K562 (cell line): ENCODE measurements at regions not wholly inside any gene's neighbourhood (a gene's known extent, or its start where the extent isn't known, plus 50 kb on each side); places are given as distances from the start of the nearest gene placed in this dataset.

Experiments used
- ATAC-seq: fragments of 200-7000 bp; cut with Tn5 transposase; 3 replicates; pipeline ENCODE4 v1.9.1; 2020; ENCODE audit warnings: moderate library complexity
- BruUV-seq: library from RNA; stranded (reverse); fragments of 400-500 nt; replicated peaks from 2 replicates; lab custom pipeline; 2021; lab: Mats Ljungman, UMichigan
- CTCF ChIA-PET: fragments of 300-600 bp; formaldehyde crosslinking; extraction: SDS; loops from one replicate; lab custom pipeline; 2021; ENCODE audit warnings: low intra/inter-chr PET ratio; lab: Yijun Ruan, JAX
- POLR2A ChIA-PET: fragments of 300-600, 350-650 bp; sonication (Branson Sonifier 250); formaldehyde crosslinking; extraction: SDS; loops from one replicate; lab custom pipeline; 2021; ENCODE audit warnings: antibody characterized with exemption, inconsistent platforms; lab: Yijun Ruan, JAX
- DNase-seq, 4 experiments: peaks; one replicate each; pipeline versions ENCODE4 v3.0.0 to v3.0.0-alpha.2; 2011 to 2018; ENCODE audit warnings: low spot score in 3 of 4, mixed read lengths in 3 of 4; ENCODE audit errors: extremely low read depth in 1 of 4
- FAIRE-seq: peaks from 2 replicates; lab custom pipeline; 2011; peaks lifted over from hg19 to GRCh38; lab: Jason Lieb, UNC
- H2AFZ ChIP-seq: 2 replicates; pipeline ENCODE4 v1.6.0; 2011; ENCODE audit warnings: low read depth, low read length, control low read depth, inconsistent platforms
- H3K27ac ChIP-seq: fragments of 200-600 bp; 3 replicates; pipeline ENCODE4 v1.8.0; 2011; ENCODE audit warnings: low read depth, mild to moderate bottlenecking, control low read depth, inconsistent platforms, low read length, moderate library complexity, mixed read lengths; ENCODE audit errors: extremely low read depth
- H3K27me3 ChIP-seq, 2 experiments: fragments of 300-600 bp in 1 of 2; 2 replicates in 1 of 2; 3 replicates in 1 of 2; pipeline versions ENCODE4 v1.6.0 to v1.8.0; 2011; ENCODE audit warnings: inconsistent platforms in 2 of 2, low read length in 2 of 2, mild to moderate bottlenecking in 1 of 2, mixed read lengths in 1 of 2, moderate library complexity in 1 of 2; ENCODE audit not compliant: control insufficient read depth in 2 of 2, insufficient read depth in 2 of 2
- H3K36me3 ChIP-seq: fragments of 300-600 bp; 3 replicates; pipeline ENCODE4 v1.8.0; 2011; ENCODE audit warnings: mild to moderate bottlenecking, low read length, inconsistent platforms; ENCODE audit not compliant: control insufficient read depth, insufficient read depth
- H3K4me1 ChIP-seq, 2 experiments: fragments of 200-600 bp in 1 of 2; replicated peaks in 1 of 2; 2 replicates in 1 of 2; 3 replicates in 1 of 2; pipeline versions ENCODE4 v1.5.1 to v1.8.0; 2011; ENCODE audit warnings: inconsistent platforms in 2 of 2, low read length in 2 of 2, mild to moderate bottlenecking in 1 of 2, mixed read lengths in 1 of 2, moderate library complexity in 1 of 2; ENCODE audit not compliant: control insufficient read depth in 2 of 2, insufficient read depth in 2 of 2
- H3K4me2 ChIP-seq: 2 replicates; pipeline ENCODE4 v1.6.1; 2011; ENCODE audit warnings: low read length, control low read depth, inconsistent platforms, mixed read lengths; ENCODE audit not compliant: insufficient read depth
- H3K4me3 ChIP-seq: fragments of 200-600 bp; sonication (generic), shearing (Covaris generic); 2 replicates; pipeline ENCODE4 v1.5.1; 2016; ENCODE audit warnings: control low read depth, inconsistent platforms
- H3K79me2 ChIP-seq: fragments of 200-600 bp; 3 replicates; pipeline ENCODE4 v1.8.0; 2011; ENCODE audit warnings: low read length, inconsistent platforms; ENCODE audit not compliant: control insufficient read depth, insufficient read depth
- H3K9ac ChIP-seq, 2 experiments: 2 replicates each; pipeline versions ENCODE4 v1.6.0 to v1.6.1; 2011; ENCODE audit warnings: low read depth in 2 of 2, low read length in 2 of 2, control low read depth in 1 of 2, inconsistent platforms in 1 of 2, mild to moderate bottlenecking in 1 of 2, mixed read lengths in 1 of 2; ENCODE audit not compliant: insufficient read depth in 1 of 2
- H3K9me1 ChIP-seq: one replicate; pipeline ENCODE4 v1.6.0; 2011; ENCODE audit warnings: inconsistent platforms, mild to moderate bottlenecking, low read length, moderate library complexity; ENCODE audit not compliant: control insufficient read depth, insufficient read depth
- H3K9me3 ChIP-seq: replicated peaks from 2 replicates; pipeline ENCODE4 v1.5.1; 2011; ENCODE audit warnings: low read depth, low read length, inconsistent platforms; ENCODE audit not compliant: control insufficient read depth, insufficient read depth
- H4K20me1 ChIP-seq: replicated peaks from 2 replicates; pipeline ENCODE4 v1.6.1; 2011; ENCODE audit warnings: low read length, inconsistent platforms, mixed read lengths; ENCODE audit not compliant: control insufficient read depth, insufficient read depth
- ARHGAP35 ChIP-seq: fragments of 450-650 bp; IDR thresholded peaks from 2 replicates; pipeline ENCODE4 v1.6.1; 2018; ENCODE audit not compliant: partially characterized antibody
- BRD9 ChIP-seq: fragments of 450-650 bp; IDR thresholded peaks from 2 replicates; pipeline ENCODE4 v1.6.1; 2018; ENCODE audit warnings: low read depth; ENCODE audit not compliant: partially characterized antibody
- EGR1 ChIP-seq: fragments of 450-650 bp; conservative IDR thresholded peaks from 2 replicates; pipeline ENCODE4 v1.6.1; 2017; ENCODE audit warnings: mild to moderate bottlenecking
- ELF4 ChIP-seq: fragments of 450-650 bp; formaldehyde crosslinking; IDR thresholded peaks from 2 replicates; pipeline ENCODE4 v1.4.0; 2022; ENCODE audit warnings: missing genetic modification characterization
- ETV5 ChIP-seq: sonication (generic); formaldehyde crosslinking; IDR thresholded peaks from 2 replicates; pipeline ENCODE4 v1.4.0; 2020; ENCODE audit warnings: low read depth, mild to moderate bottlenecking, missing genetic modification reagents
- ETV6 ChIP-seq, 3 experiments: fragments of 150-350 bp in 1 of 3; sonication (generic) in 1 of 3; formaldehyde crosslinking in 1 of 3; IDR thresholded peaks; 2 replicates each; pipeline versions ENCODE4 v1.6.1 to v1.8.0; 2014 to 2022; ENCODE audit warnings: borderline replicate concordance in 2 of 3, low read depth in 2 of 3, antibody characterized with exemption in 1 of 3, low read length in 1 of 3, mild to moderate bottlenecking in 1 of 3, missing genetic modification reagents in 1 of 3
- EZH2 ChIP-seq: IDR thresholded peaks from 2 replicates; pipeline ENCODE4 v1.6.1; 2012; ENCODE audit warnings: low read depth, mild to moderate bottlenecking, inconsistent platforms, low read length, borderline replicate concordance
- FIP1L1 ChIP-seq: fragments of 200-400 bp; formaldehyde crosslinking; IDR thresholded peaks from 2 replicates; pipeline ENCODE4 v1.6.1; 2018; ENCODE audit warnings: mild to moderate bottlenecking, low read depth, low read length; ENCODE audit not compliant: poor library complexity, severe bottlenecking
- FOSL1 ChIP-seq: fragments of 200-800 bp; sonication (Bioruptor generic); conservative IDR thresholded peaks from 2 replicates; pipeline ENCODE4 v1.6.1; 2016; ENCODE audit warnings: missing genetic modification characterization, missing compliant biosample characterization
- FOXJ2 ChIP-seq: fragments of 200-800 bp; sonication (Bioruptor generic); IDR thresholded peaks from 2 replicates; pipeline ENCODE4 v1.6.1; 2016; ENCODE audit warnings: missing genetic modification characterization, missing compliant biosample characterization
- JUN ChIP-seq, 2 experiments: sonication (generic) in 1 of 2; formaldehyde crosslinking in 1 of 2; IDR thresholded peaks; 2 replicates each; pipeline versions ENCODE4 v1.6.1 to v1.8.0; 2012 to 2022; ENCODE audit warnings: borderline replicate concordance in 2 of 2, mild to moderate bottlenecking in 2 of 2, improper control_type of control experiment in 1 of 2, low read depth in 1 of 2, low read length in 1 of 2, missing genetic modification reagents in 1 of 2
- JUND ChIP-seq, 2 experiments: IDR thresholded peaks; 2 replicates in 1 of 2; 3 replicates in 1 of 2; pipeline ENCODE4 v1.6.1; 2011; ENCODE audit warnings: borderline replicate concordance in 2 of 2, low read depth in 2 of 2, low read length in 2 of 2, improper control_type of control experiment in 1 of 2, missing biosample characterization in 1 of 2, missing genetic modification characterization in 1 of 2, missing genetic modification reagents in 1 of 2
- MBD1 ChIP-seq: fragments of 250-450 bp; sonication (Bioruptor Pico); IDR thresholded peaks from 2 replicates; pipeline ENCODE4 v1.8.0; 2022; ENCODE audit warnings: inconsistent platforms
- MEF2A ChIP-seq: IDR thresholded peaks from 2 replicates; pipeline ENCODE4 v1.6.1; 2011; ENCODE audit warnings: low read depth, mild to moderate bottlenecking, low read length, moderate library complexity; ENCODE audit not compliant: control insufficient read depth
- PCBP2 ChIP-seq: fragments of 200-400 bp; formaldehyde crosslinking; IDR thresholded peaks from 2 replicates; pipeline ENCODE4 v1.6.1; 2018; ENCODE audit warnings: low read length, low read depth, mild to moderate bottlenecking, moderate library complexity; ENCODE audit not compliant: poor library complexity, severe bottlenecking
- RNF2 ChIP-seq: sonication (generic); IDR thresholded peaks from 2 replicates; pipeline ENCODE4 v1.6.1; 2016
- ZEB2 ChIP-seq: fragments of 450-650 bp; IDR thresholded peaks from 2 replicates; pipeline ENCODE4 v1.6.1; 2016
- WGBS: fragments of 100-300 bp; shearing (Covaris generic); methylation state at CpG from one replicate; pipeline ENCODE4 v1.1.6; 2016; ENCODE audit warnings: low coverage, mixed read lengths; ENCODE audit not compliant: insufficient coverage; ENCODE audit errors: missing lambda C conversion rate; 5-methylcytosine and 5-hydroxymethylcytosine counted together
- in situ Hi-C: fragments of 300-500 bp; cut with MboI; formaldehyde crosslinking; loops from 4 replicates; pipeline ENCODE4 v1.15.0; 2018; ENCODE audit warnings: inconsistent platforms, mixed read lengths
- intact Hi-C: fragments of 100-400 bp; cut with micrococcal nuclease; formaldehyde crosslinking; loops from 2 replicates; pipeline ENCODE4 v1.14.2; 2022
- TF ChIP-seq, protein P1 (sequence below), 3 experiments: fragments of 200-800 bp in 1 of 3; sonication (Bioruptor generic) in 1 of 3; sonication (generic) in 1 of 3; formaldehyde crosslinking in 1 of 3; IDR thresholded peaks; 2 replicates each; pipeline versions ENCODE4 v1.6.1 to v1.8.0; 2016 to 2022; ENCODE audit warnings: mild to moderate bottlenecking in 2 of 3, missing compliant biosample characterization in 2 of 3, missing genetic modification characterization in 2 of 3, missing genetic modification reagents in 1 of 3

- no peak for ATAC-seq
- no peak overlapping the region for H3K4me2 ChIP-seq
- 0 out of 2 replicates have a peak, but pooled peaks have one; percentile 17 for TF ChIP-seq JUN (IDR thresholded peaks at IDR 0.05; ENCODE audit: borderline replicate concordance, low read depth, low read length)
- no peak for TF ChIP-seq JUN (CRISPR knock-in tag; IDR thresholded peaks at IDR 0.05; ENCODE audit: borderline replicate concordance)
- TF ChIP-seq FOXJ2 (tag) = no peak
- TF ChIP-seq BRD9 = no peak
- TF ChIP-seq ARHGAP35 = no peak
- TF ChIP-seq MBD1 (CRISPR knock-in tag) = no peak
- TF ChIP-seq JUND (IDR thresholded peaks at IDR 0.05; ENCODE audit: borderline replicate concordance, low read depth, low read length) = peak; percentile 59; the same call in 1 of the 2 replicates
- no peak for TF ChIP-seq JUND (tag; IDR thresholded peaks at IDR 0.05; ENCODE audit: borderline replicate concordance, low read depth, low read length)
- TF ChIP-seq EGR1 = peak; percentile 86
- no peak for TF ChIP-seq RNF2
- no peak for TF ChIP-seq ETV5 (CRISPR knock-in tag)
- TF ChIP-seq ETV6 (IDR thresholded peaks at IDR 0.05; ENCODE audit: borderline replicate concordance in 1 of 2, low read depth in 2 of 2, low read length in 1 of 2) = no peak
- no peak for TF ChIP-seq ETV6 (CRISPR knock-in tag; IDR thresholded peaks at IDR 0.05; ENCODE audit: borderline replicate concordance)
- no peak for TF ChIP-seq ZEB2
- peak; percentile 70 for TF ChIP-seq FOSL1 (tag)
- no peak for TF ChIP-seq ELF4
- no peak for TF ChIP-seq FIP1L1
- TF ChIP-seq, protein P1, sequence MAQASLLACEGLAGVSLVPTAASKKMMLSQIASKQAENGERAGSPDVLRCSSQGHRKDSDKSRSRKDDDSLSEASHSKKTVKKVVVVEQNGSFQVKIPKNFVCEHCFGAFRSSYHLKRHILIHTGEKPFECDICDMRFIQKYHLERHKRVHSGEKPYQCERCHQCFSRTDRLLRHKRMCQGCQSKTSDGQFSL (CRISPR knock-in tag; IDR thresholded peaks at IDR 0.05) = no peak
- TF ChIP-seq, protein P1 (tag; IDR thresholded peaks at IDR 0.05) = no peak
- TF ChIP-seq MEF2A = no peak
- no peak for TF ChIP-seq EZH2
- TF ChIP-seq PCBP2 = no peak
These were observed 425.2 kb downstream of the CD83 start for GRCh38 chr6:14542670-14543366.

More at GRCh38 chr6:14542670-14543366, 425.2 kb downstream of the CD83 start:
- H3K9me3 ChIP-seq = no peaks in the 10 kb centered on the region
- FAIRE-seq (no peak), DNase-seq (peak in 1 of 4 experiments; percentile 40)
- no TSS peak for BruUV-seq
- no peak overlapping the region for H3K27ac ChIP-seq
- no peaks in the 10 kb centered on the region; a peak in 1 of 5 replicates for H3K4me1 ChIP-seq
- H3K9me1 ChIP-seq = no peaks in the 10 kb centered on the region
- POLR2A ChIA-PET = no interaction called here
- H3K4me3 ChIP-seq = no peak overlapping the region
- no peaks in the 10 kb centered on the region for H4K20me1 ChIP-seq
- in situ Hi-C loops = no loop called here
- no peak overlapping the region for H3K9ac ChIP-seq
- WGBS = 27% methylated on average over 10 of the region's 10 CpGs
- CTCF ChIA-PET = no interaction called here
- 0 out of 5 replicates have a peak, but pooled peaks cover 0 to 4% of the 10 kb centered on the region in 2 experiments for H3K27me3 ChIP-seq
- no peaks in the 10 kb centered on the region for H3K36me3 ChIP-seq
- no peaks in the 10 kb centered on the region for H3K79me2 ChIP-seq
- intact Hi-C loops = no loop called here
- no peak overlapping the region for H2AFZ ChIP-seq
